SK-N-SH (cell line): ENCODE measurements at regions not wholly inside any gene's neighbourhood (a gene's known extent, or its start where the extent isn't known, plus 50 kb on each side); places are given as distances from the start of the nearest gene placed in this dataset.

Experiments used
- CHD2 ChIP-seq: fragments of 150-350 bp; IDR thresholded peaks from 2 replicates; pipeline ENCODE4 v1.6.1; 2018; ENCODE audit warnings: low read length; ENCODE audit not compliant: partially characterized antibody
- CTCF ChIP-seq: fragments of 200-600 bp; sonication (generic); IDR thresholded peaks from 2 replicates; pipeline ENCODE4 v1.6.1; 2017; ENCODE audit warnings: antibody characterized with exemption, mild to moderate bottlenecking, moderate library complexity
- IRF3 ChIP-seq: fragments of 150-350 bp; IDR thresholded peaks from 2 replicates; pipeline ENCODE4 v1.6.1; 2016; ENCODE audit warnings: mild to moderate bottlenecking, low read depth, low read length
- REST ChIP-seq: IDR thresholded peaks from 2 replicates; pipeline ENCODE4 v1.6.1; 2012; ENCODE audit warnings: mild to moderate bottlenecking, low read depth, low read length, moderate library complexity

- TF ChIP-seq IRF3 (no peak), CHD2 (no peak), CTCF (no peak), REST (no peak)
Measured at GRCh38 chr1:87408665-87409248, 80.1 kb downstream of the LMO4 start.
